Activated CD8-positive, alpha-beta memory T cell treated with anti-CD3 and anti-CD28 coated beads, Interleukin-2, amount 10 ng/mL, durations not matched to agents 7 days and 5 days (primary cell): ENCODE measurements at regions not wholly inside any gene's neighbourhood (a gene's known extent, or its start where the extent isn't known, plus 50 kb on each side); places are given as distances from the start of the nearest gene placed in this dataset.
"Not testable (repeated sequence)": the region's sequence is repeated elsewhere in the genome, so short reads cannot be mapped to it uniquely, and the experiment has no call there.

ENCODE experiments used
- ATAC-seq: fragments of 150-1000 bp; cut with Tn5 transposase; one replicate; pipeline ENCODE4 v1.10.0; 2021; ENCODE audit warnings: moderate library complexity
- CTCF ChIA-PET: fragments of 350-600 bp; sonication (Branson Sonifier 250); formaldehyde crosslinking; loops from one replicate; lab custom pipeline; 2021; ENCODE audit warnings: antibody characterized with exemption; lab: Charles Lee
- DNase-seq: peaks from one replicate; pipeline ENCODE4 v3.0.0-alpha.2; 2020
- H3K27ac Mint-ChIP-seq: one replicate; pipeline ENCODE4 v1.8.0; 2021; ENCODE audit warnings: mild to moderate bottlenecking, mixed read lengths
- H3K27me3 Mint-ChIP-seq: one replicate; pipeline ENCODE4 v1.8.0; 2021; ENCODE audit warnings: mixed read lengths
- H3K36me3 Mint-ChIP-seq: one replicate; pipeline ENCODE4 v1.8.0; 2021; ENCODE audit warnings: mild to moderate bottlenecking, mixed read lengths
- H3K4me1 Mint-ChIP-seq: one replicate; pipeline ENCODE4 v1.8.0; 2021; ENCODE audit warnings: mixed read lengths
- H3K4me3 Mint-ChIP-seq: one replicate; pipeline ENCODE4 v1.8.0; 2021; ENCODE audit warnings: mild to moderate bottlenecking, moderate library complexity, mixed read lengths
- H3K9me3 Mint-ChIP-seq: one replicate; pipeline ENCODE4 v1.8.0; 2022; ENCODE audit warnings: low read depth, mixed read lengths

GRCh38 chr12:87599459-87599858 is 429.7 kb downstream of the C12orf50 start:
- H3K27me3 Mint-ChIP-seq = no peaks in the 10 kb centered on the region
- no peak for ATAC-seq
- no peaks in the 10 kb centered on the region for H3K36me3 Mint-ChIP-seq
- no peak overlapping the region for H3K27ac Mint-ChIP-seq
- peaks cover 7% of the 10 kb centered on the region for H3K9me3 Mint-ChIP-seq
- CTCF ChIA-PET = no interaction called here
- no peak for DNase-seq
- no peak overlapping the region for H3K4me3 Mint-ChIP-seq
- no peaks in the 10 kb centered on the region for H3K4me1 Mint-ChIP-seq

- no peak overlapping the region for H3K27ac Mint-ChIP-seq
- H3K4me1 Mint-ChIP-seq = no peaks in the 10 kb centered on the region
- H3K27me3 Mint-ChIP-seq = no peaks in the 10 kb centered on the region
- H3K36me3 Mint-ChIP-seq = no peaks in the 10 kb centered on the region
- no peak overlapping the region for H3K4me3 Mint-ChIP-seq
- H3K9me3 Mint-ChIP-seq = peaks cover 2% of the 10 kb centered on the region
- ATAC-seq = no peak
- CTCF ChIA-PET = no interaction called here
- DNase-seq = no peak
Observed at GRCh38 chr12:87597114-87597513, 432.1 kb downstream of the C12orf50 start.

DNA sequence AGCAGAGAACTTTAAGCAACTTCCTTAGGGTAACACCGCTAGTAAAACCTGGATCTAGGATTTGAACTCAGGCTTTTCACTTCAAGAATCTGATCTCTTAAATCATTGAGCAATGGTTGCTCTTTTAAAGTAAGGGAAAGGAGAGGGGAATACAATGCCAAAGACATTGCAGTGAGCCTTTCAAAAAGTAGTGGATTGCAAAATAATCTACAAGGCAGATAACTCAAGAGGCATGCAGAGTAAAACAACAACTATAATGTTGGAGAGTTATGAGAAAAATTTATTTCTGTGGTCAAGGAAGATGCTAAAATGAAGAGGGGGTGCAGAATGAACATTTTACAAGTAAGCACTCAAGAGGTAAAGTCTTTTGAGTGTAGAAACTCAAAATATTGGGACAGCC is 432.6 kb downstream of the C12orf50 start:
- no peaks in the 10 kb centered on the region for H3K27me3 Mint-ChIP-seq
- no peak overlapping the region for H3K4me3 Mint-ChIP-seq
- ATAC-seq = no peak
- H3K36me3 Mint-ChIP-seq = no peaks in the 10 kb centered on the region
- H3K4me1 Mint-ChIP-seq = no peaks in the 10 kb centered on the region
- CTCF ChIA-PET = no interaction called here
- no peak for DNase-seq
- no peak overlapping the region for H3K27ac Mint-ChIP-seq
- H3K9me3 Mint-ChIP-seq = peaks cover 2% of the 10 kb centered on the region

GRCh38 chr12:87596134-87596533 is 433.1 kb downstream of the C12orf50 start:
- H3K27ac Mint-ChIP-seq = no peak overlapping the region
- no peaks in the 10 kb centered on the region for H3K36me3 Mint-ChIP-seq
- no peak for DNase-seq
- no peak overlapping the region for H3K4me3 Mint-ChIP-seq
- H3K4me1 Mint-ChIP-seq = no peaks in the 10 kb centered on the region
- H3K9me3 Mint-ChIP-seq = peaks cover 2% of the 10 kb centered on the region
- ATAC-seq = no peak
- no peaks in the 10 kb centered on the region for H3K27me3 Mint-ChIP-seq
- CTCF ChIA-PET = no interaction called here

- Mint-ChIP-seq H3K36me3 (no peaks in the 10 kb centered on the region), H3K27ac (no peak overlapping the region), H3K27me3 (no peaks in the 10 kb centered on the region), H3K4me1 (no peaks in the 10 kb centered on the region), H3K4me3 (no peak overlapping the region), H3K9me3 (peaks cover 2% of the 10 kb centered on the region)
- DNase-seq (no peak), ATAC-seq (no peak)
- CTCF ChIA-PET = no interaction called here
Observed at GRCh38 chr12:87585882-87586557, 443.2 kb downstream of the C12orf50 start.

DNA sequence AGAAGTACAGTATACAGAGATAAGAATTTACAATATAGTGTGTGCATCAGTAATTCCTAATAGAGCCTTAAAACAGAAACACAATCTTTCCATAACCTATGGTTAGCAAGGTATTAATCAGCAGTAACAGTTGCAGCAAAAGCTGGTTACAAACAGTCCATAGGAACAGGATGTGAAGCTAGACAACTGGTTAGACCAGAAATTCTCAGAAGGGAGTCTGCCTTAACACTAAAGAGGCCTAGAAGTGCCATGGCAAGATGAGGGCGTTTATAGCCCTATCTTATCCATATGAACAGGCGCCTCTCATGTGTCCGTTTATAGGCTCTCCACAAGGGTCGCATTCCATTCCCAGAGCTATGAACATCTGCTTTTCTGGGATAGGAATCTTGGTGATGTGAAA is 450.1 kb downstream of the C12orf50 start:
- H3K36me3 Mint-ChIP-seq, ATAC-seq, H3K27me3 Mint-ChIP-seq: not testable (repeated sequence)

DNA sequence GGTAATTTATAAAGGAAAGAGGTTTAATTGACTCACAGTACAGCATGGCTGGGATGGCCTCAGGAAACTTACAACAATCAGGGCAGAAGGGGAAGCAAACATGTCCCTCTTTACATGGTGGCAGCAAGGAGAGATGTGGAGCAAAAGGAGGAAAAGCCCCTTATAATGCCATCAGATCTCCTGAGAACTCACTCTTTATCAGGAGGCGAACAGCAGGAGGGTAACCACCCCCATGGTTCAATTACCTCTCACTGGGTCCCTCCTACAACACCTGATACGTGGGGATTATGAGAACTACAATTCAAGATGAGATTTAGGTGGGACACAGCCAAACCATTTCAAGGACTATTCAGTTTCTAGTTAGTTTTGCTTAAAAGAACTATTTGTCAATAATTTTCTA is 453.3 kb downstream of the C12orf50 start:
- CTCF ChIA-PET = no interaction called here
- Mint-ChIP-seq H3K4me1 (no peaks in the 10 kb centered on the region), H3K36me3 (no peaks in the 10 kb centered on the region), H3K27ac (no peak overlapping the region), H3K27me3 (no peaks in the 10 kb centered on the region), H3K4me3 (no peak overlapping the region), H3K9me3 (no peaks in the 10 kb centered on the region)
- DNase-seq (no peak), ATAC-seq (no peak)

More for the DNA sequence above, 450.1 kb downstream of the C12orf50 start:
- H3K9me3 Mint-ChIP-seq, DNase-seq, H3K4me1 Mint-ChIP-seq, H3K27ac Mint-ChIP-seq, H3K4me3 Mint-ChIP-seq, CTCF ChIA-PET: not testable (repeated sequence)

- H3K9me3 Mint-ChIP-seq, H3K27me3 Mint-ChIP-seq, H3K36me3 Mint-ChIP-seq, H3K27ac Mint-ChIP-seq, H3K4me3 Mint-ChIP-seq, DNase-seq, ATAC-seq, CTCF ChIA-PET, H3K4me1 Mint-ChIP-seq: not testable (repeated sequence)
Observed at GRCh38 chr12:87566918-87567317, 462.3 kb downstream of the C12orf50 start.

- CTCF ChIA-PET = no interaction called here
- H3K36me3 Mint-ChIP-seq = no peaks in the 10 kb centered on the region
- H3K9me3 Mint-ChIP-seq = no peaks in the 10 kb centered on the region
- no peak overlapping the region for H3K4me3 Mint-ChIP-seq
- H3K27me3 Mint-ChIP-seq = no peaks in the 10 kb centered on the region
- no peak overlapping the region for H3K27ac Mint-ChIP-seq
- no peak for ATAC-seq
- H3K4me1 Mint-ChIP-seq = no peaks in the 10 kb centered on the region
- no peak for DNase-seq
Observed at GRCh38 chr12:87556985-87557384, 472.2 kb downstream of the C12orf50 start.

DNA sequence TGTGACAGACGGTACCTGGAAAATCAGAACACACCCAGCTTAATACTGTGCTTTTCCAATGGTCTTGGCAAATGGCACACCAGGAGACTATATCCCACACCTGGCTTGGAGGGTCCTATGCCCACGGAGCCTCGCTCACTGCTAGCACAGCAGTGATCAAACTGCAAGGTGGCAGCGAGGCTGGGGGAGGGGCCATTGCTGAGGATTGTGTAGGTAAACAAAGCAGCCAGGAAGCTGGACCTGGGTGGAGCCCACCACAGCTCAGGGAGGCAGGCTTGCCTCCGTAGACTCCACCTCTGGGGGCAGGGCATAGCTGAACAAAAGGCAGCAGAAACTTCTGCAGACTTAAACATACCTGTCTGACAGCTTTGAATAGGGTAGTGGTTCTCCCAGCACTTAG is 498.0 kb downstream of the C12orf50 start:
- ATAC-seq, CTCF ChIA-PET, H3K9me3 Mint-ChIP-seq, H3K27ac Mint-ChIP-seq, H3K36me3 Mint-ChIP-seq, H3K27me3 Mint-ChIP-seq, H3K4me1 Mint-ChIP-seq, DNase-seq, H3K4me3 Mint-ChIP-seq: not testable (repeated sequence)

- CTCF ChIA-PET = no interaction called here
- H3K36me3 Mint-ChIP-seq = no peaks in the 10 kb centered on the region
- no peak for DNase-seq
- no peaks in the 10 kb centered on the region for H3K27me3 Mint-ChIP-seq
- H3K4me1 Mint-ChIP-seq = no peaks in the 10 kb centered on the region
- H3K9me3 Mint-ChIP-seq = peaks cover 4% of the 10 kb centered on the region
- no peak overlapping the region for H3K4me3 Mint-ChIP-seq
- ATAC-seq = no peak
- H3K27ac Mint-ChIP-seq = no peak overlapping the region
Observed at GRCh38 chr12:87529413-87529812, 499.8 kb downstream of the C12orf50 start.

GRCh38 chr12:87520968-87521367 is 508.2 kb downstream of the C12orf50 start:
- Mint-ChIP-seq H3K4me1 (no peaks in the 10 kb centered on the region), H3K9me3 (peaks cover under 1% of the 10 kb centered on the region), H3K4me3 (no peak overlapping the region), H3K27me3 (no peaks in the 10 kb centered on the region), H3K36me3 (no peaks in the 10 kb centered on the region), H3K27ac (no peak overlapping the region)
- ATAC-seq (no peak), DNase-seq (no peak)
- CTCF ChIA-PET = no interaction called here

- CTCF ChIA-PET = no interaction called here
- H3K27me3 Mint-ChIP-seq = no peaks in the 10 kb centered on the region
- no peak overlapping the region for H3K27ac Mint-ChIP-seq
- no peaks in the 10 kb centered on the region for H3K36me3 Mint-ChIP-seq
- H3K4me3 Mint-ChIP-seq = no peak overlapping the region
- peaks cover 4% of the 10 kb centered on the region for H3K9me3 Mint-ChIP-seq
- ATAC-seq (no peak), DNase-seq (no peak)
- no peaks in the 10 kb centered on the region for H3K4me1 Mint-ChIP-seq
Observed at GRCh38 chr12:87518481-87518880, 510.7 kb downstream of the C12orf50 start.

DNA sequence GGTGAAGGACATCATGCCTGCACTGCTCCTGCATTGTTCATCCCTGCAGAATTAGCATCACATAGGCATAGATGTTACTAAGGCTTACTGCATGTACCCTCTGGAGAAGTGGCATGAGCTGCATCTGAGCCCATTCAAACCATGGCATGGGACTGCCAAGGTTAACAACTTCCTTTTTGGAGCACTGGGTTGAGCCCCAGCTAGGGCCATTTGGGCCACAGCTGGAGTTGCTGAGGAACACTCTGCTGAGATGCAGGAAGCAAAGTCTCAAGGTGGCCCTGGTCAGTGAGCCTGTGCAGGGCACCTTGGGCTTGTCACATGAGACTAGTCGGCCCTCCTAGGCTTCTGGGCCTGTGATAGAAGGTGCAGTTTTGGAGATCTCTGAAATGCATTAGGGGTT is 511.2 kb downstream of the C12orf50 start:
- CTCF ChIA-PET = no interaction called here
- Mint-ChIP-seq H3K4me3 (no peak overlapping the region), H3K9me3 (peaks cover 4% of the 10 kb centered on the region), H3K4me1 (no peaks in the 10 kb centered on the region), H3K27me3 (no peaks in the 10 kb centered on the region), H3K27ac (no peak overlapping the region), H3K36me3 (no peaks in the 10 kb centered on the region)
- ATAC-seq (no peak), DNase-seq (no peak)
